Tibial artery (tissue), 4 donors: ENCODE measurements at regions not wholly inside any gene's neighbourhood (a gene's known extent, or its start where the extent isn't known, plus 50 kb on each side); places are given as distances from the start of the nearest gene placed in this dataset.

ENCODE experiments used
- DNase-seq, 2 donors: peaks; one replicate each; pipeline ENCODE4 v3.0.0-alpha.2; 2019
- H3K27ac ChIP-seq, 2 donors: fragments of 200-600 bp; sonication (generic) in 1 of 2; 1 replicate in 1 of 2; 2 replicates in 1 of 2; pipeline ENCODE4 v1.5.1; 2018 to 2019; ENCODE audit warnings: mild to moderate bottlenecking in 1 of 2
- H3K27me3 ChIP-seq, 2 donors: fragments of 200-600 bp; sonication (generic) in 1 of 2; one replicate each; pipeline versions ENCODE4 v1.5.1 to v1.6.0; 2016 to 2019
- H3K36me3 ChIP-seq, 3 donors: fragments of 200-600 bp; sonication (generic) in 2 of 3; one replicate each; pipeline ENCODE4 v1.5.1; 2016 to 2019; ENCODE audit warnings: mild to moderate bottlenecking in 2 of 3
- H3K4me1 ChIP-seq, 4 donors: fragments of 200-600 bp; sonication (generic) in 2 of 4; 1 replicate in 3 of 4; 2 replicates in 1 of 4; pipeline ENCODE4 v1.5.1; 2016 to 2019
- H3K4me3 ChIP-seq, 2 donors: fragments of 200-600 bp; sonication (generic) in 1 of 2; 1 replicate in 1 of 2; 2 replicates in 1 of 2; pipeline ENCODE4 v1.5.1; 2018 to 2019; ENCODE audit warnings: mild to moderate bottlenecking in 2 of 2
- H3K9me3 ChIP-seq, 3 donors: fragments of 200-600 bp; sonication (generic) in 1 of 3; one replicate each; pipeline ENCODE4 v1.5.1; 2016 to 2019
- intact Hi-C: fragments of 100-400 bp; cut with DNase I; formaldehyde crosslinking; loops from one replicate; pipeline ENCODE4 v1.15.0; 2023; ENCODE audit warnings: low total_unique reads
- TF ChIP-seq, protein P1 (sequence below), 2 experiments: fragments of 200-600 bp in 1 of 2; fragments of 450-650 bp in 1 of 2; IDR thresholded peaks; one replicate each; pipeline ENCODE4 v1.5.1; 2017 to 2019; ENCODE audit warnings: antibody characterized with exemption in 2 of 2, mild to moderate bottlenecking in 1 of 2, moderate library complexity in 1 of 2

GRCh38 chr1:106304106-106304505 is 752.4 kb upstream of the PRMT6 start:
- Histone ChIP-seq H3K27me3 (no peaks in the 10 kb centered on the region), H3K9me3 (peaks cover 0 to 29% (median 13%) of the 10 kb centered on the region in 3 donors), H3K27ac (no peak overlapping the region), H3K36me3 (no peaks in the 10 kb centered on the region), H3K4me3 (no peak overlapping the region), H3K4me1 (no peaks in the 10 kb centered on the region)
- TF ChIP-seq, protein P1, sequence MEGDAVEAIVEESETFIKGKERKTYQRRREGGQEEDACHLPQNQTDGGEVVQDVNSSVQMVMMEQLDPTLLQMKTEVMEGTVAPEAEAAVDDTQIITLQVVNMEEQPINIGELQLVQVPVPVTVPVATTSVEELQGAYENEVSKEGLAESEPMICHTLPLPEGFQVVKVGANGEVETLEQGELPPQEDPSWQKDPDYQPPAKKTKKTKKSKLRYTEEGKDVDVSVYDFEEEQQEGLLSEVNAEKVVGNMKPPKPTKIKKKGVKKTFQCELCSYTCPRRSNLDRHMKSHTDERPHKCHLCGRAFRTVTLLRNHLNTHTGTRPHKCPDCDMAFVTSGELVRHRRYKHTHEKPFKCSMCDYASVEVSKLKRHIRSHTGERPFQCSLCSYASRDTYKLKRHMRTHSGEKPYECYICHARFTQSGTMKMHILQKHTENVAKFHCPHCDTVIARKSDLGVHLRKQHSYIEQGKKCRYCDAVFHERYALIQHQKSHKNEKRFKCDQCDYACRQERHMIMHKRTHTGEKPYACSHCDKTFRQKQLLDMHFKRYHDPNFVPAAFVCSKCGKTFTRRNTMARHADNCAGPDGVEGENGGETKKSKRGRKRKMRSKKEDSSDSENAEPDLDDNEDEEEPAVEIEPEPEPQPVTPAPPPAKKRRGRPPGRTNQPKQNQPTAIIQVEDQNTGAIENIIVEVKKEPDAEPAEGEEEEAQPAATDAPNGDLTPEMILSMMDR (IDR thresholded peaks at IDR 0.05) = no peak
- intact Hi-C loops = no loop called here
- no peak for DNase-seq

DNA sequence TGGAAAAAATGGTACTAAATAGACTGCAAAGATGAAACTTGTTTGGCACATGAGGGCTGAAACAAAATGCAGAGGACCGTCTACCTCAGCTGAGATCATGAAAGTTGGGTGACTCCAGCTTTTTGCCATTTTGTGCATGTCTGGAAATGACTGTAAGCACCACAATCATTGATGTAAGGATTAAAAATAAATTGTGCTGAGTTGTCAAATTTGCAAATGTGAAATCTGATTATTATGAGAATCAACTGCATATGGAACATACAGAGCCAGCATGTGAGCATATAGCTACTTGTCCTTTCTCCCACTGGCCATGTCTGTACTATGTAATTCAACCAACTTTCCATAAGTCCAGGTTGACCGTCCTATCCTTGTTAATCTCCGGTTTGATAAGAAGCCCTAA is 736.9 kb upstream of the PRMT6 start:
- TF ChIP-seq, protein P1 (IDR thresholded peaks at IDR 0.05) = no peak
- Histone ChIP-seq H3K27me3 (no peaks in the 10 kb centered on the region), H3K27ac (no peak overlapping the region), H3K9me3 (peaks cover 0 to 3% (median 0%) of the 10 kb centered on the region in 3 donors), H3K4me3 (no peak overlapping the region), H3K4me1 (no peaks in the 10 kb centered on the region), H3K36me3 (no peaks in the 10 kb centered on the region)
- DNase-seq = no peak
- intact Hi-C loops = no loop called here

- TF ChIP-seq, protein P1 (IDR thresholded peaks at IDR 0.05) = no peak
- no peak for DNase-seq
- Histone ChIP-seq H3K4me1 (no peaks in the 10 kb centered on the region), H3K9me3 (no peaks in the 10 kb centered on the region), H3K4me3 (no peak overlapping the region), H3K27me3 (no peaks in the 10 kb centered on the region), H3K27ac (no peak overlapping the region), H3K36me3 (no peaks in the 10 kb centered on the region)
- intact Hi-C loops = no loop called here
Measured at GRCh38 chr1:106325600-106325999, 730.9 kb upstream of the PRMT6 start.

DNA sequence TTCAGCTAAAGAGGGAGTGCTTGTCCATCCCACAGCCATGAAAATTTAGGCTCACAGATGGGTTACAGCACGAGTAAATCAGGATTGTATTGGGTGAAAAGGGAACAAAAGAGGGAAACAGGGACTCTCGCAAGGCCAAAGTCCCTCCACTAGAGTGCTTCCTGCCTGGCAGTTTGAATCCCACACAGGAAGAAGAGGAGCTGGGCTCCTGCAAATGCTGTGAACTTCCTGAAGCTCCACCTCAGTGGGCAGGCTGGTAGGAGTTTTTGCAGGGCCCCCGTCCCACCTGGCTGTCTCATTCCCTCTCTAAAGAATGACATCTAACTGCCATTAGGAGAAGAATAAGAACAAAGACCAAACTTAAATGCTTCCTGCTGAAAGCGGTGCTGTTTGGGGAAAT is 712.0 kb upstream of the PRMT6 start:
- DNase-seq = no peak
- H3K27me3 ChIP-seq = no peaks in the 10 kb centered on the region
- no peaks in the 10 kb centered on the region for H3K4me1 ChIP-seq
- no peaks in the 10 kb centered on the region for H3K36me3 ChIP-seq
- H3K4me3 ChIP-seq = no peak overlapping the region
- TF ChIP-seq, protein P1 (IDR thresholded peaks at IDR 0.05) = no peak
- H3K9me3 ChIP-seq = peaks cover 0 to 3% (median 0%) of the 10 kb centered on the region in 3 donors
- H3K27ac ChIP-seq = no peak overlapping the region
- intact Hi-C loops = no loop called here

- Histone ChIP-seq H3K36me3 (no peaks in the 10 kb centered on the region), H3K4me1 (no peaks in the 10 kb centered on the region), H3K27ac (no peak overlapping the region), H3K4me3 (no peak overlapping the region), H3K9me3 (peaks cover 0 to 11% (median 0%) of the 10 kb centered on the region in 3 donors), H3K27me3 (no peaks in the 10 kb centered on the region)
- TF ChIP-seq, protein P1 (IDR thresholded peaks at IDR 0.05) = no peak
- DNase-seq = no peak
- intact Hi-C loops = no loop called here
Measured at GRCh38 chr1:106360252-106360651, 696.2 kb upstream of the PRMT6 start.
